Panc1 (cell line): ENCODE measurements at regions not wholly inside any gene's neighbourhood (a gene's known extent, or its start where the extent isn't known, plus 50 kb on each side); places are given as distances from the start of the nearest gene placed in this dataset.

Experiments used
- ATAC-seq: fragments of 200-7000 bp; cut with Tn5 transposase; 2 replicates; pipeline ENCODE4 v1.9.1; 2020; ENCODE audit warnings: mild to moderate bottlenecking, moderate library complexity
- BruUV-seq: library from RNA; stranded (reverse); fragments of 400-500 nt; replicated peaks from 2 replicates; lab custom pipeline; 2021; lab: Mats Ljungman, UMichigan
- CTCF ChIA-PET: fragments of 300-600 bp; sonication (Branson Sonifier 250); formaldehyde crosslinking; loops from one replicate; lab custom pipeline; 2022; ENCODE audit warnings: antibody characterized with exemption; lab: Charles Lee
- POLR2A ChIA-PET: fragments of 300-600 bp; sonication (Branson Sonifier 250); formaldehyde crosslinking; loops from one replicate; lab custom pipeline; 2022; ENCODE audit warnings: antibody characterized with exemption; lab: Charles Lee
- DNase-seq: peaks from one replicate; pipeline ENCODE4 v3.0.0-alpha.2; 2010; ENCODE audit warnings: low read depth, low spot score
- H3K27ac ChIP-seq: 2 replicates; pipeline ENCODE4 v1.5.1; 2011; ENCODE audit warnings: mild to moderate bottlenecking, low read length, inconsistent platforms
- H3K27me3 ChIP-seq: fragments of 200-500 bp; sonication (Bioruptor generic); 2 replicates; pipeline ENCODE4 v1.6.0; 2014; ENCODE audit warnings: low read length, inconsistent platforms; ENCODE audit not compliant: control insufficient read depth, insufficient read depth
- H3K36me3 ChIP-seq: fragments of 200-500 bp; sonication (Bioruptor generic); 2 replicates; pipeline ENCODE4 v1.5.1; 2014; ENCODE audit warnings: inconsistent platforms, mild to moderate bottlenecking, low read length, moderate library complexity; ENCODE audit not compliant: control insufficient read depth, insufficient read depth
- H3K4me1 ChIP-seq: 2 replicates; pipeline ENCODE4 v1.5.1; 2011; ENCODE audit warnings: inconsistent platforms, mild to moderate bottlenecking, low read length, moderate library complexity; ENCODE audit not compliant: control insufficient read depth, insufficient read depth
- H3K4me3 ChIP-seq, 2 experiments: 2 replicates each; pipeline ENCODE4 v1.5.1; 2011 to 2012; ENCODE audit warnings: low read depth in 2 of 2, low read length in 2 of 2, mild to moderate bottlenecking in 2 of 2, inconsistent platforms in 1 of 2, moderate library complexity in 1 of 2
- H3K9me3 ChIP-seq: fragments of 200-500 bp; sonication (Bioruptor generic); 2 replicates; pipeline ENCODE4 v1.5.1; 2014; ENCODE audit warnings: low read depth, mild to moderate bottlenecking, inconsistent platforms, low read length, moderate library complexity; ENCODE audit not compliant: control insufficient read depth, insufficient read depth
- POLR2AphosphoS5 ChIP-seq: IDR thresholded peaks from 2 replicates; pipeline ENCODE4 v1.6.1; 2012; ENCODE audit warnings: mild to moderate bottlenecking, low read depth, low read length, moderate library complexity
- SIN3A ChIP-seq: IDR thresholded peaks from 2 replicates; pipeline ENCODE4 v1.6.1; 2012; ENCODE audit warnings: low read depth, mild to moderate bottlenecking, low read length, moderate library complexity, borderline replicate concordance; ENCODE audit not compliant: insufficient read depth
- TCF7L2 ChIP-seq: IDR thresholded peaks from 2 replicates; pipeline ENCODE4 v1.6.1; 2011; ENCODE audit warnings: mild to moderate bottlenecking, low read depth, low read length, inconsistent platforms
- in situ Hi-C: cut with HindIII; loops from 2 replicates; pipeline ENCODE4 v1.10.0; 2016; ENCODE audit warnings: low sequenced_read_pairs, low pct_unique_long_range_greater_than_20kb
- intact Hi-C: fragments of 100-400 bp; cut with micrococcal nuclease; formaldehyde crosslinking; loops from one replicate; pipeline ENCODE4 v1.10.0; 2022; ENCODE audit not compliant: unreplicated experiment
- TF ChIP-seq, protein P1 (sequence below): fragments of 450-650 bp; IDR thresholded peaks from 2 replicates; pipeline ENCODE4 v1.5.1; 2017; ENCODE audit warnings: mild to moderate bottlenecking
- TF ChIP-seq, protein P2 (sequence below), 2 experiments: IDR thresholded peaks; 2 replicates each; pipeline ENCODE4 v1.6.1; 2011 to 2012; ENCODE audit warnings: low read depth in 2 of 2, control low read depth in 1 of 2, low read length in 1 of 2, mild to moderate bottlenecking in 1 of 2, moderate library complexity in 1 of 2; ENCODE audit not compliant: insufficient read depth in 1 of 2

DNA sequence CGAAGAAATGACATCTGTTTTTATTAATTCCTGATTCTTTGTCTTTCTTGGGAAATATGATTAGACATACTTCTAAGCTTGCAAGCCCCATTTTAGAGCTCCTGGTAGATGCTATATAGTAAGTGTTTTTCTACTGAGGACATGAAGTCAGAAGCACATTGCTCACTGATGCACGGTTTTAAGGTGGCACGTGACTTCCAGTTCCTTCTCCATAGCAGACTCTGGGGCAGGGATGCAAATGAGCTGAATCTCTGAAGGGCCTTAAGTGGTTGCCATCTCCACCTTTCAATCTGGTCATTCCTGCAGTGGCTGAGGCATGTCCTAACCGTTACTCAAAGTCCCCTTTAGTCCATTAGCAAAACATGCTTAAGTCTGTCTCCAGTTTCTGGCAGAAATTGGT is 421.2 kb upstream of the HTR1E start:
- no peak overlapping the region for H3K27ac ChIP-seq
- ATAC-seq (no peak), DNase-seq (no peak)
- BruUV-seq = no TSS peak
- ChIA-PET POLR2A (no interaction called here), CTCF (no interaction called here)
- no peaks in the 10 kb centered on the region for H3K9me3 ChIP-seq
- TF ChIP-seq TCF7L2 (no peak), SIN3A (no peak), POLR2AphosphoS5 (no peak)
- TF ChIP-seq, protein P1, sequence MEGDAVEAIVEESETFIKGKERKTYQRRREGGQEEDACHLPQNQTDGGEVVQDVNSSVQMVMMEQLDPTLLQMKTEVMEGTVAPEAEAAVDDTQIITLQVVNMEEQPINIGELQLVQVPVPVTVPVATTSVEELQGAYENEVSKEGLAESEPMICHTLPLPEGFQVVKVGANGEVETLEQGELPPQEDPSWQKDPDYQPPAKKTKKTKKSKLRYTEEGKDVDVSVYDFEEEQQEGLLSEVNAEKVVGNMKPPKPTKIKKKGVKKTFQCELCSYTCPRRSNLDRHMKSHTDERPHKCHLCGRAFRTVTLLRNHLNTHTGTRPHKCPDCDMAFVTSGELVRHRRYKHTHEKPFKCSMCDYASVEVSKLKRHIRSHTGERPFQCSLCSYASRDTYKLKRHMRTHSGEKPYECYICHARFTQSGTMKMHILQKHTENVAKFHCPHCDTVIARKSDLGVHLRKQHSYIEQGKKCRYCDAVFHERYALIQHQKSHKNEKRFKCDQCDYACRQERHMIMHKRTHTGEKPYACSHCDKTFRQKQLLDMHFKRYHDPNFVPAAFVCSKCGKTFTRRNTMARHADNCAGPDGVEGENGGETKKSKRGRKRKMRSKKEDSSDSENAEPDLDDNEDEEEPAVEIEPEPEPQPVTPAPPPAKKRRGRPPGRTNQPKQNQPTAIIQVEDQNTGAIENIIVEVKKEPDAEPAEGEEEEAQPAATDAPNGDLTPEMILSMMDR = no peak
- TF ChIP-seq, protein P2, sequence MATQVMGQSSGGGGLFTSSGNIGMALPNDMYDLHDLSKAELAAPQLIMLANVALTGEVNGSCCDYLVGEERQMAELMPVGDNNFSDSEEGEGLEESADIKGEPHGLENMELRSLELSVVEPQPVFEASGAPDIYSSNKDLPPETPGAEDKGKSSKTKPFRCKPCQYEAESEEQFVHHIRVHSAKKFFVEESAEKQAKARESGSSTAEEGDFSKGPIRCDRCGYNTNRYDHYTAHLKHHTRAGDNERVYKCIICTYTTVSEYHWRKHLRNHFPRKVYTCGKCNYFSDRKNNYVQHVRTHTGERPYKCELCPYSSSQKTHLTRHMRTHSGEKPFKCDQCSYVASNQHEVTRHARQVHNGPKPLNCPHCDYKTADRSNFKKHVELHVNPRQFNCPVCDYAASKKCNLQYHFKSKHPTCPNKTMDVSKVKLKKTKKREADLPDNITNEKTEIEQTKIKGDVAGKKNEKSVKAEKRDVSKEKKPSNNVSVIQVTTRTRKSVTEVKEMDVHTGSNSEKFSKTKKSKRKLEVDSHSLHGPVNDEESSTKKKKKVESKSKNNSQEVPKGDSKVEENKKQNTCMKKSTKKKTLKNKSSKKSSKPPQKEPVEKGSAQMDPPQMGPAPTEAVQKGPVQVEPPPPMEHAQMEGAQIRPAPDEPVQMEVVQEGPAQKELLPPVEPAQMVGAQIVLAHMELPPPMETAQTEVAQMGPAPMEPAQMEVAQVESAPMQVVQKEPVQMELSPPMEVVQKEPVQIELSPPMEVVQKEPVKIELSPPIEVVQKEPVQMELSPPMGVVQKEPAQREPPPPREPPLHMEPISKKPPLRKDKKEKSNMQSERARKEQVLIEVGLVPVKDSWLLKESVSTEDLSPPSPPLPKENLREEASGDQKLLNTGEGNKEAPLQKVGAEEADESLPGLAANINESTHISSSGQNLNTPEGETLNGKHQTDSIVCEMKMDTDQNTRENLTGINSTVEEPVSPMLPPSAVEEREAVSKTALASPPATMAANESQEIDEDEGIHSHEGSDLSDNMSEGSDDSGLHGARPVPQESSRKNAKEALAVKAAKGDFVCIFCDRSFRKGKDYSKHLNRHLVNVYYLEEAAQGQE (IDR thresholded peaks at IDR 0.05; ENCODE audit: insufficient read depth in 1 of 2, low read depth in 2 of 2, low read length in 1 of 2) = no peak
- H3K4me3 ChIP-seq = no peak overlapping the region
- intact Hi-C loops (no loop called here), in situ Hi-C loops (no loop called here)
- H3K27me3 ChIP-seq = no peaks in the 10 kb centered on the region
- no peaks in the 10 kb centered on the region for H3K4me1 ChIP-seq
- no peaks in the 10 kb centered on the region for H3K36me3 ChIP-seq

DNA sequence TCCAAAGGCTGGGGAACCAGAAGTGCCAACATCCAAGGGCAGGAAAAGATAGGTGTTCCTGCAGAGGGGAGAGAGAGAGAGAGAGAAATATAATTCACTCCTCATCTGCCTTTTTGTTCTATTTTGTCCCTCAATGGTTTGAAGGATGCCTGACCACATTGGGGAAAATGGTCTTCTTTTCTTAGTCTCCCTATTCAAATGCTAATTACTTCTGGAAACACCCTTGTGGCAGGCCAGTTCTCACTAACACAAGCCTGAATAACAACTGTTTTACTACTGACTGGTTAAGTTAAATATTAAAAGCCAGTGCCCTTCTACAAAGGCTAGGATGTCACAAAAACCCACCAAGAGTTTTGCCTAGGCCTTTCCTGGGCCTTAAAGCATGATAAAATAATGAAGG is 425.4 kb upstream of the HTR1E start:
- no peak overlapping the region for H3K4me3 ChIP-seq
- BruUV-seq = no TSS peak
- TF ChIP-seq POLR2AphosphoS5 (no peak), SIN3A (no peak)
- TF ChIP-seq, protein P1 = no peak
- no peaks in the 10 kb centered on the region for H3K4me1 ChIP-seq
- POLR2A ChIA-PET = no interaction called here
- CTCF ChIA-PET = no interaction called here
- no peaks in the 10 kb centered on the region for H3K36me3 ChIP-seq
- no peak overlapping the region for H3K27ac ChIP-seq
- no peaks in the 10 kb centered on the region for H3K9me3 ChIP-seq
- no peaks in the 10 kb centered on the region for H3K27me3 ChIP-seq
- ATAC-seq (no peak), DNase-seq (no peak)
- in situ Hi-C loops (no loop called here), intact Hi-C loops (no loop called here)
